Panc1 (cell line): ENCODE measurements at regions not wholly inside any gene's neighbourhood (a gene's known extent, or its start where the extent isn't known, plus 50 kb on each side); places are given as distances from the start of the nearest gene placed in this dataset.
"Not testable (repeated sequence)": the region's sequence is repeated elsewhere in the genome, so short reads cannot be mapped to it uniquely, and the experiment has no call there.

Source experiments
- ATAC-seq: fragments of 200-7000 bp; cut with Tn5 transposase; 2 replicates; pipeline ENCODE4 v1.9.1; 2020; ENCODE audit warnings: mild to moderate bottlenecking, moderate library complexity
- BruUV-seq: library from RNA; stranded (reverse); fragments of 400-500 nt; replicated peaks from 2 replicates; lab custom pipeline; 2021; lab: Mats Ljungman, UMichigan
- CTCF ChIA-PET: fragments of 300-600 bp; sonication (Branson Sonifier 250); formaldehyde crosslinking; loops from one replicate; lab custom pipeline; 2022; ENCODE audit warnings: antibody characterized with exemption; lab: Charles Lee
- POLR2A ChIA-PET: fragments of 300-600 bp; sonication (Branson Sonifier 250); formaldehyde crosslinking; loops from one replicate; lab custom pipeline; 2022; ENCODE audit warnings: antibody characterized with exemption; lab: Charles Lee
- DNase-seq: peaks from one replicate; pipeline ENCODE4 v3.0.0-alpha.2; 2010; ENCODE audit warnings: low read depth, low spot score
- H3K27ac ChIP-seq: 2 replicates; pipeline ENCODE4 v1.5.1; 2011; ENCODE audit warnings: mild to moderate bottlenecking, low read length, inconsistent platforms
- H3K27me3 ChIP-seq: fragments of 200-500 bp; sonication (Bioruptor generic); 2 replicates; pipeline ENCODE4 v1.6.0; 2014; ENCODE audit warnings: low read length, inconsistent platforms; ENCODE audit not compliant: control insufficient read depth, insufficient read depth
- H3K36me3 ChIP-seq: fragments of 200-500 bp; sonication (Bioruptor generic); 2 replicates; pipeline ENCODE4 v1.5.1; 2014; ENCODE audit warnings: inconsistent platforms, mild to moderate bottlenecking, low read length, moderate library complexity; ENCODE audit not compliant: control insufficient read depth, insufficient read depth
- H3K4me1 ChIP-seq: 2 replicates; pipeline ENCODE4 v1.5.1; 2011; ENCODE audit warnings: inconsistent platforms, mild to moderate bottlenecking, low read length, moderate library complexity; ENCODE audit not compliant: control insufficient read depth, insufficient read depth
- H3K4me3 ChIP-seq, 2 experiments: 2 replicates each; pipeline ENCODE4 v1.5.1; 2011 to 2012; ENCODE audit warnings: low read depth in 2 of 2, low read length in 2 of 2, mild to moderate bottlenecking in 2 of 2, inconsistent platforms in 1 of 2, moderate library complexity in 1 of 2
- H3K9me3 ChIP-seq: fragments of 200-500 bp; sonication (Bioruptor generic); 2 replicates; pipeline ENCODE4 v1.5.1; 2014; ENCODE audit warnings: low read depth, mild to moderate bottlenecking, inconsistent platforms, low read length, moderate library complexity; ENCODE audit not compliant: control insufficient read depth, insufficient read depth
- CTCF ChIP-seq: fragments of 450-650 bp; IDR thresholded peaks from 2 replicates; pipeline ENCODE4 v1.5.1; 2017; ENCODE audit warnings: mild to moderate bottlenecking
- POLR2AphosphoS5 ChIP-seq: IDR thresholded peaks from 2 replicates; pipeline ENCODE4 v1.6.1; 2012; ENCODE audit warnings: mild to moderate bottlenecking, low read depth, low read length, moderate library complexity
- REST ChIP-seq, 2 experiments: IDR thresholded peaks; 2 replicates each; pipeline ENCODE4 v1.6.1; 2011 to 2012; ENCODE audit warnings: low read depth in 2 of 2, control low read depth in 1 of 2, low read length in 1 of 2, mild to moderate bottlenecking in 1 of 2, moderate library complexity in 1 of 2; ENCODE audit not compliant: insufficient read depth in 1 of 2
- SIN3A ChIP-seq: IDR thresholded peaks from 2 replicates; pipeline ENCODE4 v1.6.1; 2012; ENCODE audit warnings: low read depth, mild to moderate bottlenecking, low read length, moderate library complexity, borderline replicate concordance; ENCODE audit not compliant: insufficient read depth
- TCF7L2 ChIP-seq: IDR thresholded peaks from 2 replicates; pipeline ENCODE4 v1.6.1; 2011; ENCODE audit warnings: mild to moderate bottlenecking, low read depth, low read length, inconsistent platforms
- in situ Hi-C: cut with HindIII; loops from 2 replicates; pipeline ENCODE4 v1.10.0; 2016; ENCODE audit warnings: low sequenced_read_pairs, low pct_unique_long_range_greater_than_20kb
- intact Hi-C: fragments of 100-400 bp; cut with micrococcal nuclease; formaldehyde crosslinking; loops from one replicate; pipeline ENCODE4 v1.10.0; 2022; ENCODE audit not compliant: unreplicated experiment

GRCh38 chr15:79570004-79570403 is 137.9 kb downstream of the MINAR1 start:
- intact Hi-C loops: no loop called here
- no peaks in the 10 kb centered on the region for H3K9me3 ChIP-seq
- ChIA-PET CTCF (no interaction called here), POLR2A (no interaction called here)
- in situ Hi-C loops: no loop called here
- no peaks in the 10 kb centered on the region for H3K36me3 ChIP-seq
- no peak for DNase-seq
- peaks cover 23% of the 10 kb centered on the region for H3K27me3 ChIP-seq
- no peak overlapping the region for H3K27ac ChIP-seq
- BruUV-seq: no TSS peak
- no peak overlapping the region for H3K4me3 ChIP-seq
- H3K4me1 ChIP-seq: no peaks in the 10 kb centered on the region
- TF ChIP-seq POLR2AphosphoS5: no peak
- TF ChIP-seq TCF7L2: no peak
- no peak for TF ChIP-seq CTCF
- no peak for TF ChIP-seq REST (IDR thresholded peaks at IDR 0.05; ENCODE audit: insufficient read depth in 1 of 2, low read depth in 2 of 2, low read length in 1 of 2)
- no peak for TF ChIP-seq SIN3A
- ATAC-seq: no peak

GRCh38 chr15:79572691-79573404 is 140.7 kb downstream of the MINAR1 start:
- TF ChIP-seq REST (IDR thresholded peaks at IDR 0.05; ENCODE audit: insufficient read depth in 1 of 2, low read depth in 2 of 2, low read length in 1 of 2): no peak
- no peak for TF ChIP-seq SIN3A
- no peak for TF ChIP-seq POLR2AphosphoS5
- no TSS peak for BruUV-seq
- CTCF ChIA-PET: no interaction called here
- intact Hi-C loops: no loop called here
- in situ Hi-C loops: no loop called here
- H3K27me3 ChIP-seq: peaks cover 17% of the 10 kb centered on the region
- ATAC-seq (no peak), DNase-seq (no peak)
- no peak overlapping the region for H3K27ac ChIP-seq
- no peaks in the 10 kb centered on the region for H3K4me1 ChIP-seq
- H3K9me3 ChIP-seq: no peaks in the 10 kb centered on the region
- POLR2A ChIA-PET: no interaction called here
- H3K4me3 ChIP-seq: no peak overlapping the region
- no peaks in the 10 kb centered on the region for H3K36me3 ChIP-seq

- ATAC-seq, in situ Hi-C loops, POLR2A ChIA-PET: not testable (repeated sequence)
These were observed 142.5 kb downstream of the MINAR1 start for GRCh38 chr15:79574431-79575273.

More at GRCh38 chr15:79574431-79575273, 142.5 kb downstream of the MINAR1 start:
- H3K4me1 ChIP-seq, H3K4me3 ChIP-seq, DNase-seq, intact Hi-C loops, H3K27ac ChIP-seq, BruUV-seq, H3K36me3 ChIP-seq, CTCF ChIA-PET, H3K9me3 ChIP-seq: not testable (repeated sequence)
- peaks cover 19% of the 10 kb centered on the region for H3K27me3 ChIP-seq
